ENCODE measurements at regions not wholly inside any gene's neighbourhood (a gene's known extent, or its start where the extent isn't known, plus 50 kb on each side); places are given as distances from the start of the nearest gene placed in this dataset.

- no peak for DNase-seq
- peaks cover 4% of the 10 kb centered on the region for H3K27me3 Mint-ChIP-seq (ENCODE audit: low read depth)
- peaks cover 3% of the 10 kb centered on the region for H3K9me3 Mint-ChIP-seq
- ATAC-seq: no peak
- no peaks in the 10 kb centered on the region for H3K36me3 Mint-ChIP-seq (ENCODE audit: insufficient read depth)
- H3K4me1 Mint-ChIP-seq (ENCODE audit: low read depth): no peaks in the 10 kb centered on the region
- H3K4me3 Mint-ChIP-seq: no peak overlapping the region
Observed at GRCh38 chr9:120098584-120098983, 481.4 kb downstream of the CDK5RAP2 start.

DNA sequence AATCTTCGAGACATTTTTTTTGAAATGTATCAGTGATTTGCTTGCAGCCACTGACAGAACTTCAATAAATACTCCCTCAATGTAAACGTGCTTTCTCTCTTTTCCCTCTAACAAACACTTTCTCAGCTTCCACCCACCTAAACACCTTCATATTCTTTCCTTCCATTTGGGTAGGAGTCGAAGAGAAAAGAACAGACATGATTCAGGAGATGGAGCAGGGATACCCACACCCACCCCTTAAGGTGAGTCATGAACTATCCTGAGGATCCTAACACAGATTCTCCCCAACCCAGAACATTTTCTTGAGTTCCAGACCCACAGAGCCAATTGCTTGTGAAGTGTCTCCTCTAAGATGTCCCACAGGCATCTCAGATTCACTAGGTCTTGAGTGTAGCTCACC, 488.8 kb downstream of the CDK5RAP2 start:
- H3K4me1 Mint-ChIP-seq (ENCODE audit: low read depth): no peaks in the 10 kb centered on the region
- H3K4me3 Mint-ChIP-seq: no peak overlapping the region
- peaks cover 4% of the 10 kb centered on the region for H3K9me3 Mint-ChIP-seq
- no peaks in the 10 kb centered on the region for H3K36me3 Mint-ChIP-seq (ENCODE audit: insufficient read depth)
- ATAC-seq (no peak), DNase-seq (no peak)
- no peaks in the 10 kb centered on the region for H3K27me3 Mint-ChIP-seq (ENCODE audit: low read depth)

DNA sequence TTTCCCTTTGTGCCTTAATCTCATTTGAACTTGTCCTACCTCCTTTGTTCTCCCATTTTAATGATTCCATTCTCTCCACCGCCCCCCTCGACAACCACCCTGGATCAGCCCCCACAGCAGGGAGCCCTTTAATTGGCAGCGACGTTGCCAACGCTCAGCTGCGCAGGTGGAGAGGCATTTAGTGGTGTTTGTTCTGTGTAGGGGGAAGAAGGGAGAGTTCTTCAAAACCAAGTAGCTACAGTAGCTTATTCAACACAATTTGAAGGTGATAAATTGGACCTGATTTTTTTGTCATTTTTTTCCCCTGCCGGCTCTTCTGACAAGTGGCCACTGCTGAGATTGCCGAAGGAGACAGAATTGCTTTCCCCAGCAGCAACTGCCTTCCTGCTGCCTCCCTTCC, 499.1 kb downstream of the CDK5RAP2 start:
- no peak for DNase-seq
- Mint-ChIP-seq H3K4me3 (no peak overlapping the region), H3K9me3 (peaks cover 22% of the 10 kb centered on the region), H3K36me3 (ENCODE audit: insufficient read depth) (no peaks in the 10 kb centered on the region), H3K4me1 (ENCODE audit: low read depth) (no peaks in the 10 kb centered on the region), H3K27me3 (ENCODE audit: low read depth) (peaks cover 3% of the 10 kb centered on the region)
- ATAC-seq: no peak

- ATAC-seq: no peak
- H3K4me1 Mint-ChIP-seq (ENCODE audit: low read depth): no peaks in the 10 kb centered on the region
- H3K9me3 Mint-ChIP-seq: peaks cover 5% of the 10 kb centered on the region
- no peak overlapping the region for H3K4me3 Mint-ChIP-seq
- no peaks in the 10 kb centered on the region for H3K36me3 Mint-ChIP-seq (ENCODE audit: insufficient read depth)
- H3K27me3 Mint-ChIP-seq (ENCODE audit: low read depth): peaks cover 5% of the 10 kb centered on the region
- DNase-seq: no peak
Observed at GRCh38 chr9:120078112-120078511, 501.9 kb downstream of the CDK5RAP2 start.

DNA sequence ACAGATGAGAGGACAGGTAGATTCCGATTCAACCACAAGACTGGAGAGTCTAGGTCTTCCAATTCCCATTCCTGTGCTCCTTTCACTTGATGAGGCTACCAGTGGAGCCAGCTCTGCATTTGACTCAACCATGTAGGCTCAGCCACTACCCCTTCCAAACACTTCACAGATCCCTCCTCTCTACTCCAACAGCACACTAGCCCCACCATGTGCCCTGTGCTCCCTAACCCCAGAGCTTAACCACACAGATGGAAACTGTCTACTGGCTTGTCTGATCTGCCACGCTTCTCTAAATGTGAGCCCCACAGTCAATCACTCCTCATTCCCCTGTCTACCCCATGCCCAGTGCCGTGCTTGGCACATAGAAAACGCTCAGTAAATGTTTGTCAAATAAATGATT, 508.2 kb downstream of the CDK5RAP2 start:
- Mint-ChIP-seq H3K36me3 (ENCODE audit: insufficient read depth) (no peaks in the 10 kb centered on the region), H3K4me1 (ENCODE audit: low read depth) (no peaks in the 10 kb centered on the region), H3K9me3 (no peaks in the 10 kb centered on the region), H3K4me3 (no peak overlapping the region), H3K27me3 (ENCODE audit: low read depth) (peaks cover 1% of the 10 kb centered on the region)
- DNase-seq (no peak), ATAC-seq (no peak)

DNA sequence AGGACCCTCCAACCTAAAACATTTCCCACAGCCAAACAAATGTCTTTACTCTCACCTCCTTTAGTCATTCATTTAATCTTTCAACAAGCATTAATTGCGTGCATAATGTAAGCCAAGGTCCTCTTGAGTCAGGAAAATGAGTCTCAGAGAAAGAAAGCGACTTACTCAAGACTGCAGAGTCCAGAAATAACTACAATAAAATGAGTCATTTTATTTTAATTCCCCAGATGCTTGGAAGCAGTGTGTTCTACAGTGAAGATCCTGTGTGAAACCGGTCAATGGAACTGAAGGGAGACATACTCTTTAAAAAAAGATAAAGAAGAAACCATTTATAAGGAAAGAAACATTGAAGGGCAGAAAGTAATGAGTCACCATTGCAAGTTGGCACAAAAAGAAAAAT, 513.7 kb downstream of the CDK5RAP2 start:
- no peaks in the 10 kb centered on the region for H3K27me3 Mint-ChIP-seq (ENCODE audit: low read depth)
- no peaks in the 10 kb centered on the region for H3K4me1 Mint-ChIP-seq (ENCODE audit: low read depth)
- no peaks in the 10 kb centered on the region for H3K9me3 Mint-ChIP-seq
- ATAC-seq (no peak), DNase-seq (no peak)
- H3K36me3 Mint-ChIP-seq (ENCODE audit: insufficient read depth): no peaks in the 10 kb centered on the region
- no peak overlapping the region for H3K4me3 Mint-ChIP-seq

- Mint-ChIP-seq H3K4me3 (no peak overlapping the region), H3K9me3 (no peaks in the 10 kb centered on the region), H3K4me1 (ENCODE audit: low read depth) (no peaks in the 10 kb centered on the region), H3K36me3 (ENCODE audit: insufficient read depth) (no peaks in the 10 kb centered on the region), H3K27me3 (ENCODE audit: low read depth) (no peaks in the 10 kb centered on the region)
- DNase-seq (no peak), ATAC-seq (no peak)
Observed at GRCh38 chr9:120065151-120065550, 514.8 kb downstream of the CDK5RAP2 start.

DNA sequence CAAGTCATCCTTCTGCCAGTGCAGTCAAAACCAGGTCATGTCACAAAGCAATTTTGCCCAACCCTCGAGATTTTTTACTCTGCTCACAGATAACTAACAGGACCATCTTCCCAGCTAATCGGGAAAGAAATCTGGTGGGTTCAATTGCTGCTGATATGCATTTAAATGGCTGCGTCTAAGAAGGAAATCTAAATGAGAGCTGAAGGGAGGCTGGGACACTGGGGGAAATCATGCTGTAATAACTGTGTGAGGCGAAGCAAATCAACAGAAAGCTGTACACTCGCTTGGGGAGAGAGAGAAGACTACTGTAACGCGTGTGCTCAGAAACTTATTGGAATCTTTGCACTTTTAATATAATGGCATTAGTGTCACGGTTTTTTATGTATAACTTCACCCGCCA, 535.0 kb downstream of the CDK5RAP2 start:
- Mint-ChIP-seq H3K9me3 (no peaks in the 10 kb centered on the region), H3K4me3 (no peak overlapping the region), H3K27me3 (ENCODE audit: low read depth) (peaks cover 2% of the 10 kb centered on the region), H3K36me3 (ENCODE audit: insufficient read depth) (no peaks in the 10 kb centered on the region), H3K4me1 (ENCODE audit: low read depth) (no peaks in the 10 kb centered on the region)
- DNase-seq (no peak), ATAC-seq (no peak)

DNA sequence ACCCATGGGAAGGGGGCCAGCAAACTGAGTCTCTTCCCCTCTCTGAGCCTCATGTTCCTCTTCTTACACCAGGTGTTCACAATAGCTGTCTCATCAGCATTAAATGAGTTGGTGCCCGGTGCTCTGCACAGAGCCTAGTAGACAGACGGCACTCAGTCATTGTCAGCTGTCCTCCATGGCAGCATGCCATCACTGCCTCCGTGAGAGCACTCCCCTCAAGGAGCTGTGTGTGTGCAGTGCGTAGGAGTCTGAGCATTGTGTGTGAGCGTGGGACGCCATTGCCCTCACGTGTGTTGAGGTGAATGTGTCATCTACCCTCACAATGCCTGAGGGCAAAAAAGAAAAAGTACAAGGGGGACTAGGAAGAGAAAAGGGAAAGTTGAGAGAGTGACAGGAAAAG, 536.5 kb downstream of the CDK5RAP2 start:
- Mint-ChIP-seq H3K4me3 (no peak overlapping the region), H3K9me3 (no peaks in the 10 kb centered on the region), H3K27me3 (ENCODE audit: low read depth) (no peaks in the 10 kb centered on the region), H3K4me1 (ENCODE audit: low read depth) (no peaks in the 10 kb centered on the region), H3K36me3 (ENCODE audit: insufficient read depth) (no peaks in the 10 kb centered on the region)
- ATAC-seq: no peak
- DNase-seq: no peak

DNA sequence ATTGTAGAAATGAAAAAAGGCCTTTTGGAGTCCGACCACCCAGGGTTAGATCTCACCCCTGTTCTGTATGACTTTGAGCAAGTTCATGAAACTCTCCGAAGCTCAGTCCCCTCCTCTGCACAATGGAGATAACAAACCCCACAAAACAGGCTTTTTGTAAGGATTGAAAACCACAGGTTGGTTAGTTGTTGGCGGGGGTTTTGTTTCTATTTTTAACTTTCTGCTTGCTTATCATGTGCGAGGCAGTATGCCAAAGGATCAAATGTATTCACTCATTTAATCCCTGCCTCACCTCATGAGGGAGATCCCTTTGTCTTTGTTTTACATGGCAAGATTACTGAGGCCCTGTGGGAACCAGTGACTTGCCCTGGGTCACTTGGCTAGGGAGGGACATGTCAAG, 539.1 kb downstream of the CDK5RAP2 start:
- DNase-seq (no peak), ATAC-seq (no peak)
- Mint-ChIP-seq H3K4me3 (no peak overlapping the region), H3K36me3 (ENCODE audit: insufficient read depth) (no peaks in the 10 kb centered on the region), H3K27me3 (ENCODE audit: low read depth) (no peaks in the 10 kb centered on the region), H3K4me1 (ENCODE audit: low read depth) (no peaks in the 10 kb centered on the region), H3K9me3 (no peaks in the 10 kb centered on the region)

- H3K4me1 Mint-ChIP-seq (ENCODE audit: low read depth): no peaks in the 10 kb centered on the region
- H3K27me3 Mint-ChIP-seq (ENCODE audit: low read depth): no peaks in the 10 kb centered on the region
- no peak for ATAC-seq
- no peaks in the 10 kb centered on the region for H3K9me3 Mint-ChIP-seq
- DNase-seq: no peak
- H3K4me3 Mint-ChIP-seq: no peak overlapping the region
- no peaks in the 10 kb centered on the region for H3K36me3 Mint-ChIP-seq (ENCODE audit: insufficient read depth)
Observed at GRCh38 chr9:120038342-120038741, 541.6 kb downstream of the CDK5RAP2 start.

DNA sequence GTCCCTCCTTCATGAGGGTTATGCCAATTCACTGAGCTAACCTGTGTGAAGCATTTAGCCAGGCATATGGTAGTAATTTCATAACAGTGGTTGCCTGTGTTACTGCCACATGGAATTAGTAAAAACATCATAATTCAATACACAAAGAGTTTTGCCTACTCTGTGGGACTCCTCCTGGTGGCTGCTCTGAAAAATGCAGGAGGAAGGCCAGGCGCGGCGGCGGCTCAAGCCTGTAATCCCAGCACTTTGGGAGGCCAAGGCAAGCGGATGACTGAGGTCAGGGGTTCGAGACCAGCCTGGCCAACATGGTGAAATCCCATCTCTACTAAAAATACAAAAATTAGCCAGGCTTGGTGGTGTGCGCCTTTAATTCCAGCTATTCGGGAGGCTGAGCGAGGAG, 547.3 kb downstream of the CDK5RAP2 start:
- Mint-ChIP-seq H3K4me1 (ENCODE audit: low read depth) (no peaks in the 10 kb centered on the region), H3K4me3 (no peak overlapping the region), H3K9me3 (no peaks in the 10 kb centered on the region), H3K27me3 (ENCODE audit: low read depth) (no peaks in the 10 kb centered on the region), H3K36me3 (ENCODE audit: insufficient read depth) (no peaks in the 10 kb centered on the region)
- ATAC-seq (no peak), DNase-seq (no peak)

- Mint-ChIP-seq H3K9me3 (no peaks in the 10 kb centered on the region), H3K27me3 (ENCODE audit: low read depth) (no peaks in the 10 kb centered on the region), H3K4me3 (no peak overlapping the region), H3K4me1 (ENCODE audit: low read depth) (no peaks in the 10 kb centered on the region), H3K36me3 (ENCODE audit: insufficient read depth) (no peaks in the 10 kb centered on the region)
- no peak for ATAC-seq
- DNase-seq: no peak
Observed at GRCh38 chr9:120030847-120031246, 549.1 kb downstream of the CDK5RAP2 start.

GRCh38 chr9:120018550-120018949, 561.4 kb downstream of the CDK5RAP2 start:
- DNase-seq (no peak), ATAC-seq (no peak)
- H3K36me3 Mint-ChIP-seq (ENCODE audit: insufficient read depth): no peaks in the 10 kb centered on the region

GRCh38 chr9:120018037-120018436, 561.9 kb downstream of the CDK5RAP2 start:
- no peaks in the 10 kb centered on the region for H3K9me3 Mint-ChIP-seq
- H3K4me1 Mint-ChIP-seq (ENCODE audit: low read depth): no peaks in the 10 kb centered on the region
- no peak for DNase-seq
- H3K36me3 Mint-ChIP-seq (ENCODE audit: insufficient read depth): no peaks in the 10 kb centered on the region
- no peak for ATAC-seq
- no peak overlapping the region for H3K4me3 Mint-ChIP-seq
- H3K27me3 Mint-ChIP-seq (ENCODE audit: low read depth): no peaks in the 10 kb centered on the region

More at GRCh38 chr9:120018550-120018949, 561.4 kb downstream of the CDK5RAP2 start:
- Mint-ChIP-seq H3K27me3 (ENCODE audit: low read depth) (no peaks in the 10 kb centered on the region), H3K9me3 (no peaks in the 10 kb centered on the region), H3K4me3 (no peak overlapping the region), H3K4me1 (ENCODE audit: low read depth) (no peaks in the 10 kb centered on the region)

DNA sequence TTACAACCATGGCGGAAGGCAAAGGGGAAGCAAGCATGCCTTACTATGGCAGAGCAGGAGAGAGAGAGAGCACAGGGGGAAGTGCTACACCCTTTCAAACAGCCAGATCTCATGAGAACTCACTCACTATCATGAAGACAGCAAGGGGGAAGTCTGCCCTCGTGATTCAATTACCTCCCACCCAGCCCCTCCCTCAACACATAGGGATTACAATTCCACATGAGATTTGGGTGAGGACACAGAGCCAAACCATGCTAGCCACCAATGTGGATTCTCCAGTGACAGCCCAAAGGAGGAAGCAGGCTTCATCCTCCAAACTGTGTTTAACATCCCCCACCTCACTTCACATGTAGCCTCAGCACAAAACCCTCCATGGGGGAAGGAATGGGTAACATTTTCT, 563.7 kb downstream of the CDK5RAP2 start:
- DNase-seq: no peak
- Mint-ChIP-seq H3K4me1 (ENCODE audit: low read depth) (no peaks in the 10 kb centered on the region), H3K4me3 (no peak overlapping the region), H3K27me3 (ENCODE audit: low read depth) (no peaks in the 10 kb centered on the region), H3K9me3 (no peaks in the 10 kb centered on the region), H3K36me3 (ENCODE audit: insufficient read depth) (no peaks in the 10 kb centered on the region)
- no peak for ATAC-seq
